ENCODE measurements at regions not wholly inside any gene's neighbourhood (a gene's known extent, or its start where the extent isn't known, plus 50 kb on each side); places are given as distances from the start of the nearest gene placed in this dataset.

- Histone ChIP-seq H3K36me3 (ENCODE audit: insufficient read depth, low read length, poor library complexity, severe bottlenecking) (no peaks in the 10 kb centered on the region), H3K27ac (ENCODE audit: low read depth, low read length, poor library complexity, severe bottlenecking) (peak overlapping the region; percentile 89), H3K4me1 (ENCODE audit: insufficient read depth, low read length, poor library complexity, severe bottlenecking) (peaks cover 54% of the 10 kb centered on the region), H3K9me3 (ENCODE audit: low read depth, low read length, poor library complexity, severe bottlenecking) (no peaks in the 10 kb centered on the region), H3K27me3 (replicated peaks; ENCODE audit: insufficient read depth, low read depth, low read length, poor library complexity) (no peaks in the 10 kb centered on the region), H3K4me3 (ENCODE audit: low read depth, low read length, poor library complexity, severe bottlenecking) (no peak overlapping the region)
- POLR2A ChIA-PET (ENCODE audit: low non-redundant PET): no interaction called here
- no peak for DNase-seq (ENCODE audit: low spot score)
- no peak for TF ChIP-seq CTCF (conservative IDR thresholded peaks at IDR 0.05; ENCODE audit: low read depth, low read length)
- no peak for TF ChIP-seq EZH2 (IDR thresholded peaks at IDR 0.05; ENCODE audit: borderline replicate concordance, low read depth, low read length, poor library complexity, severe bottlenecking)
- CTCF ChIA-PET: no interaction called here
- BruUV-seq (replicated peaks): no TSS peak
- intact Hi-C loops (cut with micrococcal nuclease; ENCODE audit: unreplicated experiment): no loop called here
Measured at GRCh38 chr14:86515195-86515594, 985.3 kb downstream of the FLRT2 start.

DNA sequence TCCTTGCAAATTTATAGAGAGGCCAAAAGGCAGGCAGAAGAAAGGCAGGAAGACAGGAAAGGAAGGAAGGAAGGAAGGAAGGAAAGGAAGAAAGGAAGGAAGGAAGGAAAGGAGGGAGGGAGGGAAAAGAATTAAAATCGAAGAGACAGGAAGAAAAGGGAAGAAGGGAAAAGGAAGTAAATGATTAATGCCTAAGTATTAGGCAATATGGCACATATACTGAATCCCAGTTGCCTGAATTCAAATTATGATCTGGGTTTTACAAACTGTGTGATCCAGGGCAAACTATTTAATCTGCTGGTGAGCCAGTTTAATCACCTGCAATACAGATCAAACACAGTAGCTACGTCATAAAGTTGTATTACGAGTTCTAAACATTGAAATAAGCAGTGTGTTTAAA lies 983.6 kb downstream of the FLRT2 start:
- H3K36me3 ChIP-seq (ENCODE audit: insufficient read depth, low read length, poor library complexity, severe bottlenecking): no peaks in the 10 kb centered on the region
- peaks cover 51% of the 10 kb centered on the region for H3K4me1 ChIP-seq (ENCODE audit: insufficient read depth, low read length, poor library complexity, severe bottlenecking)
- intact Hi-C loops (cut with micrococcal nuclease; ENCODE audit: unreplicated experiment): loop anchor here (2.0 to 5.0 kb wide), 5 partner anchors 49 to 489 kb away; no protein-coding TSS in a partner anchor
- peak overlapping the region; percentile 89 for H3K27ac ChIP-seq (ENCODE audit: low read depth, low read length, poor library complexity, severe bottlenecking)
- peak; percentile 78 for DNase-seq (ENCODE audit: low spot score)
- TF ChIP-seq EZH2 (IDR thresholded peaks at IDR 0.05; ENCODE audit: borderline replicate concordance, low read depth, low read length, poor library complexity, severe bottlenecking) (no peak), CTCF (conservative IDR thresholded peaks at IDR 0.05; ENCODE audit: low read depth, low read length) (no peak)
- no peaks in the 10 kb centered on the region for H3K9me3 ChIP-seq (ENCODE audit: low read depth, low read length, poor library complexity, severe bottlenecking)
- no peaks in the 10 kb centered on the region for H3K27me3 ChIP-seq (replicated peaks; ENCODE audit: insufficient read depth, low read depth, low read length, poor library complexity)
- H3K4me3 ChIP-seq (ENCODE audit: low read depth, low read length, poor library complexity, severe bottlenecking): no peak overlapping the region
- no TSS peak for BruUV-seq (replicated peaks)
- CTCF ChIA-PET: no interaction called here
- POLR2A ChIA-PET (ENCODE audit: low non-redundant PET): no interaction called here

- intact Hi-C loops (cut with micrococcal nuclease; ENCODE audit: unreplicated experiment): loop anchor here (2.0 to 5.0 kb wide), 5 partner anchors 48 to 489 kb away; no protein-coding TSS in a partner anchor
- no peaks in the 10 kb centered on the region for H3K36me3 ChIP-seq (ENCODE audit: insufficient read depth, low read length, poor library complexity, severe bottlenecking)
- POLR2A ChIA-PET (ENCODE audit: low non-redundant PET): no interaction called here
- no peaks in the 10 kb centered on the region for H3K9me3 ChIP-seq (ENCODE audit: low read depth, low read length, poor library complexity, severe bottlenecking)
- peak; percentile 82 for DNase-seq (ENCODE audit: low spot score)
- BruUV-seq (replicated peaks): no TSS peak
- no peak for TF ChIP-seq EZH2 (IDR thresholded peaks at IDR 0.05; ENCODE audit: borderline replicate concordance, low read depth, low read length, poor library complexity, severe bottlenecking)
- no peak for TF ChIP-seq CTCF (conservative IDR thresholded peaks at IDR 0.05; ENCODE audit: low read depth, low read length)
- H3K4me3 ChIP-seq (ENCODE audit: low read depth, low read length, poor library complexity, severe bottlenecking): no peak overlapping the region
- CTCF ChIA-PET: no interaction called here
- H3K4me1 ChIP-seq (ENCODE audit: insufficient read depth, low read length, poor library complexity, severe bottlenecking): peaks cover 47% of the 10 kb centered on the region
- H3K27ac ChIP-seq (ENCODE audit: low read depth, low read length, poor library complexity, severe bottlenecking): peak overlapping the region; percentile 89
- no peaks in the 10 kb centered on the region for H3K27me3 ChIP-seq (replicated peaks; ENCODE audit: insufficient read depth, low read depth, low read length, poor library complexity)
Measured at GRCh38 chr14:86513056-86513455, 983.1 kb downstream of the FLRT2 start.
